OCI-LY7 (cell line): ENCODE measurements at regions not wholly inside any gene's neighbourhood (a gene's known extent, or its start where the extent isn't known, plus 50 kb on each side); places are given as distances from the start of the nearest gene placed in this dataset.

Experiments used
- BruUV-seq: library from RNA; stranded (reverse); fragments of 400-500 nt; replicated peaks from 2 replicates; lab custom pipeline; 2021; lab: Mats Ljungman, UMichigan
- CTCF ChIA-PET: fragments of 300-600 bp; sonication (Branson Sonifier 250); formaldehyde crosslinking; loops from one replicate; lab custom pipeline; 2022; ENCODE audit warnings: antibody characterized with exemption; ENCODE audit not compliant: unreplicated experiment; lab: Charles Lee
- POLR2A ChIA-PET: fragments of 300-600 bp; sonication (Branson Sonifier 250); formaldehyde crosslinking; loops from one replicate; lab custom pipeline; 2022; ENCODE audit warnings: antibody characterized with exemption; lab: Charles Lee
- DNase-seq: peaks from one replicate; pipeline ENCODE4 v3.0.0-alpha.2; 2015; ENCODE audit warnings: low spot score
- H2AFZ ChIP-seq: fragments of 200-600 bp; sonication (generic), shearing (Covaris generic); 2 replicates; pipeline ENCODE4 v1.6.1; 2014; ENCODE audit warnings: mild to moderate bottlenecking, antibody characterized with exemption, low read length, moderate library complexity
- H3K27ac ChIP-seq: fragments of 200-600 bp; sonication (generic); 2 replicates; pipeline ENCODE4 v1.5.1; 2014; ENCODE audit warnings: mixed run types, low read depth, mild to moderate bottlenecking, moderate library complexity, low read length, inconsistent platforms; ENCODE audit not compliant: poor library complexity, severe bottlenecking
- H3K36me3 ChIP-seq: fragments of 200-600 bp; sonication (generic); 2 replicates; pipeline ENCODE4 v1.6.1; 2014; ENCODE audit warnings: mild to moderate bottlenecking, antibody characterized with exemption, low read length, moderate library complexity, mixed read lengths; ENCODE audit not compliant: insufficient read depth
- H3K4me1 ChIP-seq: fragments of 200-600 bp; sonication (generic); 2 replicates; pipeline ENCODE4 v1.5.1; 2014; ENCODE audit warnings: mild to moderate bottlenecking, low read length; ENCODE audit not compliant: insufficient read depth, poor library complexity, severe bottlenecking
- H3K4me2 ChIP-seq: fragments of 200-600 bp; sonication (generic); 2 replicates; pipeline ENCODE4 v1.6.1; 2014; ENCODE audit warnings: mild to moderate bottlenecking, low read length
- H3K4me3 ChIP-seq: fragments of 200-600 bp; sonication (generic); 2 replicates; pipeline ENCODE4 v1.5.1; 2014; ENCODE audit warnings: mild to moderate bottlenecking, low read depth, low read length; ENCODE audit not compliant: poor library complexity, severe bottlenecking
- H3K79me2 ChIP-seq: fragments of 200-600 bp; sonication (generic); 2 replicates; pipeline ENCODE4 v1.6.1; 2016; ENCODE audit warnings: low read depth, mild to moderate bottlenecking, low read length, moderate library complexity, mixed read lengths; ENCODE audit not compliant: insufficient read depth
- H3K9me2 ChIP-seq: fragments of 200-600 bp; sonication (generic); 2 replicates; pipeline ENCODE4 v1.6.1; 2016; ENCODE audit warnings: mild to moderate bottlenecking, low read length, mixed read lengths; ENCODE audit not compliant: insufficient read depth
- H3K9me3 ChIP-seq: fragments of 200-600 bp; sonication (generic); 2 replicates; pipeline ENCODE4 v1.6.1; 2014; ENCODE audit warnings: mild to moderate bottlenecking, mixed run types, low read length, mixed read lengths
- H4K20me1 ChIP-seq: fragments of 200-600 bp; sonication (generic); 2 replicates; pipeline ENCODE4 v1.6.1; 2014; ENCODE audit warnings: mild to moderate bottlenecking, antibody characterized with exemption, low read length, moderate library complexity, mixed read lengths; ENCODE audit not compliant: insufficient read depth
- EZH2phosphoT487 ChIP-seq: fragments of 200-600 bp; sonication (generic); IDR thresholded peaks from 2 replicates; pipeline ENCODE4 v1.6.1; 2018; ENCODE audit warnings: low read depth, borderline replicate concordance, mild to moderate bottlenecking, mixed run types, antibody characterized with exemption, low read length, moderate library complexity, mixed read lengths
- intact Hi-C: fragments of 100-400 bp; cut with micrococcal nuclease; formaldehyde crosslinking; loops from one replicate; pipeline ENCODE4 v1.10.0; 2022; ENCODE audit not compliant: unreplicated experiment
- TF ChIP-seq, protein P1 (sequence below): fragments of 200-600 bp; sonication (generic); conservative IDR thresholded peaks from 2 replicates; pipeline ENCODE4 v1.5.1; 2014; ENCODE audit warnings: mild to moderate bottlenecking, antibody characterized with exemption, low read length, moderate library complexity, mixed read lengths

DNA sequence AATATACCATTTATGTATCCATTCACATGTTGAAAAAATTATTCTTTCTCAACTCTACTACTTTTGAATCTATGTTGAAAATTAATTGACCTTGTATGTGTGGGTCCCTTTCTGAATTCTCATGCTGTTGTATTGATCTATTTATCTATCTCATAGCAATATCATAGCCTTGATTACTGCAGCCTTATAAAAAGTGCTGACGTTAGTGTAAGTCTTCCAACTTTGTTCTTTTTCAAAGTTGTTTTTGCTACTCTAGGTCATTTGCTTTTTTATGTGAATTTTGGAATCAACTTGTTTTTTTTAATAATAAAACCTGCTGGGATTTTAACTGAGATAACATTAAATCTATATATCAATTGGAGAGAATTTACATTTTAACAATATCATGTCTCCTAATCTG, 52.2 kb upstream of the PAX3 start:
- intact Hi-C loops, result no loop called here
- no peak for DNase-seq
- POLR2A ChIA-PET, result no interaction called here

GRCh38 chr2:222352981-222353380, 54.2 kb upstream of the PAX3 start:
- H4K20me1 ChIP-seq, result no peaks in the 10 kb centered on the region
- H3K36me3 ChIP-seq, result no peaks in the 10 kb centered on the region
- no peak overlapping the region for H2AFZ ChIP-seq
- H3K4me2 ChIP-seq, result no peak overlapping the region
- intact Hi-C loops, result no loop called here
- no peaks in the 10 kb centered on the region for H3K4me1 ChIP-seq
- DNase-seq, result no peak
- ChIA-PET POLR2A (interaction anchor here (0.6 to 1.4 kb wide), 4 partner anchors 20 to 49 kb away, joined by 3 to 4 read pairs (median 3); no protein-coding TSS in a partner anchor), CTCF (no interaction called here)
- no peaks in the 10 kb centered on the region for H3K9me2 ChIP-seq
- TF ChIP-seq, protein P1, sequence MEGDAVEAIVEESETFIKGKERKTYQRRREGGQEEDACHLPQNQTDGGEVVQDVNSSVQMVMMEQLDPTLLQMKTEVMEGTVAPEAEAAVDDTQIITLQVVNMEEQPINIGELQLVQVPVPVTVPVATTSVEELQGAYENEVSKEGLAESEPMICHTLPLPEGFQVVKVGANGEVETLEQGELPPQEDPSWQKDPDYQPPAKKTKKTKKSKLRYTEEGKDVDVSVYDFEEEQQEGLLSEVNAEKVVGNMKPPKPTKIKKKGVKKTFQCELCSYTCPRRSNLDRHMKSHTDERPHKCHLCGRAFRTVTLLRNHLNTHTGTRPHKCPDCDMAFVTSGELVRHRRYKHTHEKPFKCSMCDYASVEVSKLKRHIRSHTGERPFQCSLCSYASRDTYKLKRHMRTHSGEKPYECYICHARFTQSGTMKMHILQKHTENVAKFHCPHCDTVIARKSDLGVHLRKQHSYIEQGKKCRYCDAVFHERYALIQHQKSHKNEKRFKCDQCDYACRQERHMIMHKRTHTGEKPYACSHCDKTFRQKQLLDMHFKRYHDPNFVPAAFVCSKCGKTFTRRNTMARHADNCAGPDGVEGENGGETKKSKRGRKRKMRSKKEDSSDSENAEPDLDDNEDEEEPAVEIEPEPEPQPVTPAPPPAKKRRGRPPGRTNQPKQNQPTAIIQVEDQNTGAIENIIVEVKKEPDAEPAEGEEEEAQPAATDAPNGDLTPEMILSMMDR, result no peak
- TF ChIP-seq EZH2phosphoT487, result no peak
- H3K9me3 ChIP-seq, result no peaks in the 10 kb centered on the region
- no peak overlapping the region for H3K4me3 ChIP-seq
- no peak overlapping the region for H3K27ac ChIP-seq
- BruUV-seq, result no TSS peak
- no peaks in the 10 kb centered on the region for H3K79me2 ChIP-seq

More for the DNA sequence above, 52.2 kb upstream of the PAX3 start:
- no peak overlapping the region for H3K4me2 ChIP-seq
- no TSS peak for BruUV-seq
- H3K9me3 ChIP-seq, result no peaks in the 10 kb centered on the region
- TF ChIP-seq, protein P1, result no peak
- no peak for TF ChIP-seq EZH2phosphoT487
- no peak overlapping the region for H2AFZ ChIP-seq
- no peak overlapping the region for H3K27ac ChIP-seq
- H3K79me2 ChIP-seq, result no peaks in the 10 kb centered on the region
- H3K4me3 ChIP-seq, result no peak overlapping the region
- H4K20me1 ChIP-seq, result no peaks in the 10 kb centered on the region
- CTCF ChIA-PET, result no interaction called here
- no peaks in the 10 kb centered on the region for H3K36me3 ChIP-seq
- H3K9me2 ChIP-seq, result no peaks in the 10 kb centered on the region
- no peaks in the 10 kb centered on the region for H3K4me1 ChIP-seq

- CTCF ChIA-PET, result no interaction called here
- no peaks in the 10 kb centered on the region for H3K9me3 ChIP-seq
- POLR2A ChIA-PET, result no interaction called here
- TF ChIP-seq EZH2phosphoT487, result no peak
- H4K20me1 ChIP-seq, result no peaks in the 10 kb centered on the region
- no peaks in the 10 kb centered on the region for H3K79me2 ChIP-seq
- no peak overlapping the region for H3K4me3 ChIP-seq
- BruUV-seq, result no TSS peak
- no peak overlapping the region for H3K4me2 ChIP-seq
- no peak overlapping the region for H3K27ac ChIP-seq
- no peaks in the 10 kb centered on the region for H3K4me1 ChIP-seq
- no peaks in the 10 kb centered on the region for H3K36me3 ChIP-seq
- no peak for DNase-seq
- no peaks in the 10 kb centered on the region for H3K9me2 ChIP-seq
- no peak overlapping the region for H2AFZ ChIP-seq
- intact Hi-C loops, result no loop called here
Observed at GRCh38 chr2:222353993-222354392, 55.2 kb upstream of the PAX3 start.
